Cardiac muscle cell (in vitro differentiated cells and primary cell): ENCODE measurements at regions not wholly inside any gene's neighbourhood (a gene's known extent, or its start where the extent isn't known, plus 50 kb on each side); places are given as distances from the start of the nearest gene placed in this dataset.

Experiments
- DNase-seq, 2 donors: peaks; one replicate each; pipeline versions ENCODE4 v3.0.0 to v3.0.0-alpha.2; 2010 to 2017; ENCODE audit warnings: low read depth in 1 of 2, low spot score in 1 of 2
- H3K27ac ChIP-seq: fragments of 200-600 bp; sonication (generic); 2 replicates; pipeline ENCODE4 v1.5.1; 2016
- H3K27me3 ChIP-seq: fragments of 200-600 bp; sonication (generic); 2 replicates; pipeline ENCODE4 v1.6.0; 2016; ENCODE audit warnings: control low read depth
- H3K36me3 ChIP-seq: fragments of 200-600 bp; sonication (generic); 2 replicates; pipeline ENCODE4 v1.5.1; 2016; ENCODE audit warnings: control low read depth
- H3K4me1 ChIP-seq: fragments of 200-600 bp; sonication (generic); 2 replicates; pipeline ENCODE4 v1.8.1; 2017; ENCODE audit warnings: low read depth, mild to moderate bottlenecking, mixed run types
- H3K4me3 ChIP-seq: fragments of 200-600 bp; sonication (generic); 2 replicates; pipeline ENCODE4 v1.5.1; 2016; ENCODE audit warnings: mild to moderate bottlenecking
- H3K9me3 ChIP-seq: fragments of 200-600 bp; sonication (generic); 2 replicates; pipeline ENCODE4 v1.5.1; 2017; ENCODE audit warnings: low read depth, mild to moderate bottlenecking, control low read depth
- TF ChIP-seq, protein P1 (sequence below): IDR thresholded peaks from 2 replicates; pipeline ENCODE4 v1.5.1; 2012; ENCODE audit warnings: low read depth, mild to moderate bottlenecking, low read length

DNA sequence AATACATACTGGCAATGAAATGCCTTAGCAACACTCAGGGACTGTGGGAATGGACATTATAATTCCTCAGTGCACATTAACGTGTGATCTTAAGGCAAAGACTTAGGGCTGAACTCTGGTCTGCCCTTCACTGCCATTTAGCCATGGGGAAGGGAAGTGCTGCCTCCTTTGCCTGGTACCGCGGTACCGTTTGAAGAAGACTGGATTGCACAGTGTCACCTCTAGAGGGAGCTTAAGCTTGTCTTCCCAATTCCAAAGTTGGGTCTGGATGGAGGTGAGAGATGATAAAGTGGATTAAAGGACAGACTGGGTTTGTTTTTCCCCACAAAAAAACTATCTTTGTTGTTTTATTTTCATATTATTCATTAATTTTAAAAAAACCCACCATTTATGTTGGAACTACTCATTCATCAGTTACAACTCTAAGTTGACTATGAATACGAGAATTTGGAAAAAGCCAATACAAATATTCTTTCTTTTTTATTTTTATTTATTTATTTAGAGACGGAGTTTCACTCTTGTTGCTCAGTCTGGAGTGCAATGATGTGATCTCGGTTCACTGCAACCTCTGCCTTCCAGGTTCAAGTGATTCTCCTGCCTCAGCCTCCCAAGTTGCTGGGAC is 60.0 kb upstream of the SYN2 start:
- peak; percentile 38 to 53 for DNase-seq
- Histone ChIP-seq H3K27ac (no peak overlapping the region), H3K4me3 (no peak overlapping the region), H3K27me3 (no peaks in the 10 kb centered on the region), H3K4me1 (no peaks in the 10 kb centered on the region), H3K9me3 (no peaks in the 10 kb centered on the region), H3K36me3 (no peaks in the 10 kb centered on the region)
- TF ChIP-seq, protein P1, sequence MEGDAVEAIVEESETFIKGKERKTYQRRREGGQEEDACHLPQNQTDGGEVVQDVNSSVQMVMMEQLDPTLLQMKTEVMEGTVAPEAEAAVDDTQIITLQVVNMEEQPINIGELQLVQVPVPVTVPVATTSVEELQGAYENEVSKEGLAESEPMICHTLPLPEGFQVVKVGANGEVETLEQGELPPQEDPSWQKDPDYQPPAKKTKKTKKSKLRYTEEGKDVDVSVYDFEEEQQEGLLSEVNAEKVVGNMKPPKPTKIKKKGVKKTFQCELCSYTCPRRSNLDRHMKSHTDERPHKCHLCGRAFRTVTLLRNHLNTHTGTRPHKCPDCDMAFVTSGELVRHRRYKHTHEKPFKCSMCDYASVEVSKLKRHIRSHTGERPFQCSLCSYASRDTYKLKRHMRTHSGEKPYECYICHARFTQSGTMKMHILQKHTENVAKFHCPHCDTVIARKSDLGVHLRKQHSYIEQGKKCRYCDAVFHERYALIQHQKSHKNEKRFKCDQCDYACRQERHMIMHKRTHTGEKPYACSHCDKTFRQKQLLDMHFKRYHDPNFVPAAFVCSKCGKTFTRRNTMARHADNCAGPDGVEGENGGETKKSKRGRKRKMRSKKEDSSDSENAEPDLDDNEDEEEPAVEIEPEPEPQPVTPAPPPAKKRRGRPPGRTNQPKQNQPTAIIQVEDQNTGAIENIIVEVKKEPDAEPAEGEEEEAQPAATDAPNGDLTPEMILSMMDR: peak; percentile 70

DNA sequence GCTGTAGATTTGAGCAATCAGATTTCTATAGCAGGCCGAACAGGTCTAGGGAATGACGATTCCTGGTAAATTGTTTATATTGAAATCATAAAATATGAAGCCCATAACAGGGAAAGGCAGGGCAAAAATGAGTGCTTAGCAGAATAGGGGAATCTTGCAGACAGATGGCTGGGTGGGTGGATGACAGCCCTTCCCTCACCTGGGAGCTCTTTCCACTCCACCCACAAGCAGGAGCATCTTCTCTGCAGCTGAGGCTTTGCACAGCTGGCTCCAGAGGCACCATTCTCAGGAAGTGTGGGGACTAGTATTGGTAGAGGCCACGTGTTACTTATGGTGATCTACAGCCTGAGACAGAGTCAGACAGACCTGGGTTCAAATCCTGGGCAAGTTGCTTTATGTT is 55.9 kb upstream of the SYN2 start:
- H3K9me3 ChIP-seq: no peaks in the 10 kb centered on the region
- H3K27me3 ChIP-seq: no peaks in the 10 kb centered on the region

DNA sequence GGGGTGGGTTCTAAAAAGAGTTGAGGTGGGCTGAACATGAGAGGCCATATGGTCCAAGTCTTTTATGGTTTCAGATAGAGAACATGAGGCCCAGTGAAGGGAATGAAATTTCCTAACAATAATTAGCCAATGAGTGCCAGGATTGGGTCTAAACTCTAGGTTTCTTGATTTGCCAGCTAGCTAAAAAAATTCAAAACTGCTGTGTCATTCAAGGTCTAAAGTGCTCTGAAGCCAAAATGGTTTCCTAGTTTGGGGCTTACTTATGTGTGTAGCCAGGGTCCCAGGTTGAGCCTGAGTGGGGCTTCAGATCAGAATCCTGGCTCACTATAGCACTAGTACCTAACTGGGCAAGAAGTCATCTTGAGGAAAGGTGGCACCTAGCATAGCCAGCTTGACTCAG is 55.3 kb upstream of the SYN2 start:
- TF ChIP-seq, protein P1: no peak
- DNase-seq: no peak
- H3K4me1 ChIP-seq: no peaks in the 10 kb centered on the region
- H3K27me3 ChIP-seq: no peaks in the 10 kb centered on the region
- no peak overlapping the region for H3K27ac ChIP-seq
- H3K4me3 ChIP-seq: no peak overlapping the region
- H3K9me3 ChIP-seq: no peaks in the 10 kb centered on the region
- no peaks in the 10 kb centered on the region for H3K36me3 ChIP-seq

More for the DNA sequence above, 55.9 kb upstream of the SYN2 start:
- DNase-seq: no peak
- Histone ChIP-seq H3K4me3 (no peak overlapping the region), H3K27ac (no peak overlapping the region), H3K4me1 (no peaks in the 10 kb centered on the region), H3K36me3 (no peaks in the 10 kb centered on the region)
- TF ChIP-seq, protein P1: no peak

DNA sequence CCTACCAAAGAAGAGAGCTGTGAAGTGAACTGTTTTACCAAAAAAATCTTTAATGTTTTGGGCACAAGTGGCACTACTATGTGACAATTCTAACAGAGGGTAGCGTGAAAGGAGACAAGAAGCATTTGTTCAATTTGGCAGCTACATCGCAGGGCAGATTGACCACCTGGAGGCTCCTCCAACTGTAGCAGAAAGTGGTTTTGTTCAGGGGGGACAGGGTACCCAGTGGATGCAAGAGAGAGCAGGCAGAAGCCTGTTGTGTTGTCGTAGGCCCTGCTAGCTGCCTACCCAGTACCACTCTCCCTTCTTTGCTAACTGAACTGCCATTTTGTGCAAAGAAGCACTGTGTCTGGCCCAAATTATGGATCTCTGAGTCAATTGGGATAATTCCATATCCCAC is 54.8 kb upstream of the SYN2 start:
- H3K9me3 ChIP-seq: no peaks in the 10 kb centered on the region
- no peaks in the 10 kb centered on the region for H3K27me3 ChIP-seq
- H3K27ac ChIP-seq: no peak overlapping the region
- H3K4me1 ChIP-seq: no peaks in the 10 kb centered on the region
- H3K4me3 ChIP-seq: no peak overlapping the region
- DNase-seq: no peak
- H3K36me3 ChIP-seq: no peaks in the 10 kb centered on the region
- TF ChIP-seq, protein P1: no peak

DNA sequence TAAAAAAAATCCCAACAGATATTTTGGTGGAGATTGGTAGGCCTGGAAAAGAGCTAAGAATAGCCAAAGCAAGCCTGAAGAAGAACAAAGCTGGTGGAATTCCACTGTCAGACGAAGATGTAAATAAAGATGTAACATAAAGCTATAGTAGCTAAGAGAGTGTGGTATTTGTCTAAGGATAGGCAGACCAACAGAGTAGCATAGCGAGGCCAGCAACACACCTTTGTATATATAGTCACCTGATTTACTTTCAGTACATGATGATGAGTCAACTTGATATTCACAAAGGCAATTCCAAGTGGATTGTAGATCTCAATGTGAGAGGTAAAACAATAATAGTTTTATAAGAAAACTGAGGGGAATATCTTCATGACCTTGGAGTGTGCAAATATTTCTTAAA is 53.6 kb upstream of the SYN2 start:
- H3K27ac ChIP-seq: no peak overlapping the region
- no peaks in the 10 kb centered on the region for H3K9me3 ChIP-seq
- TF ChIP-seq, protein P1: no peak
- no peaks in the 10 kb centered on the region for H3K36me3 ChIP-seq
- no peak for DNase-seq
- no peaks in the 10 kb centered on the region for H3K27me3 ChIP-seq
- H3K4me1 ChIP-seq: no peaks in the 10 kb centered on the region
- no peak overlapping the region for H3K4me3 ChIP-seq

DNA sequence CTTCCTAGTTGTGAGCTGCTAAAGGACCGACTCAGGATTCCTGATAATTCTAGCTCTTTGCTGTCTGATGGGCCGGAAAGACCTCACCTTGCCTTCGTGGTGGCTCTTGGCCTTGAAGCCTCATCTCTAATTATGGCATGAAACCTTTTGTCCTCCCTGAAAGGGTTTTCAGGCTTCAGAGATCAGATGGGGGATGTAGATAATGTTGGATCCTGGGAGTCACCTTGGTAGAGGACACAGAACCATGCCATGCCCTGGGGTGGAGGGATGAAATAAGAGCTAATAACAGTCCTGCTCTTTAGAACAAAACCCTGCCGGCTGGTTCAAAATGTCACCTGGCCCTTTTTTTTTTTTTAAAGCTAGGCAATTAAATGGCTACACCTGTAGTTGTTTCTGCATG is 50.8 kb upstream of the SYN2 start:
- TF ChIP-seq, protein P1: no peak
- Histone ChIP-seq H3K4me1 (no peaks in the 10 kb centered on the region), H3K4me3 (no peak overlapping the region), H3K9me3 (no peaks in the 10 kb centered on the region), H3K27me3 (no peaks in the 10 kb centered on the region), H3K27ac (no peak overlapping the region), H3K36me3 (no peaks in the 10 kb centered on the region)
- no peak for DNase-seq
